CD4-positive, alpha-beta memory T cell (primary cell): ENCODE measurements at regions not wholly inside any gene's neighbourhood (a gene's known extent, or its start where the extent isn't known, plus 50 kb on each side); places are given as distances from the start of the nearest gene placed in this dataset.

Experiments
- CTCF ChIA-PET: fragments of 350-600 bp; sonication (Branson Sonifier 250); formaldehyde crosslinking; loops from one replicate; lab custom pipeline; 2021; ENCODE audit warnings: inconsistent platforms; ENCODE audit not compliant: partially characterized antibody; lab: Charles Lee
- POLR2A ChIA-PET: fragments of 350-600 bp; sonication (Branson Sonifier 250); formaldehyde crosslinking; loops from one replicate; lab custom pipeline; 2021; ENCODE audit not compliant: partially characterized antibody; lab: Charles Lee
- DNase-seq, 5 donors: peaks; one replicate each; pipeline versions ENCODE4 v3.0.0 to v3.0.0-alpha.2; 2020 to 2022; ENCODE audit warnings: mixed read lengths in 1 of 5
- H3K27ac ChIP-seq: one replicate; pipeline ENCODE4 v1.7.0; 2013; ENCODE audit warnings: low read depth, low read length
- H3K27me3 ChIP-seq: 2 replicates; pipeline ENCODE4 v1.7.0; 2013; ENCODE audit warnings: mild to moderate bottlenecking, low read length, moderate library complexity; ENCODE audit not compliant: insufficient read depth
- H3K36me3 ChIP-seq: 2 replicates; pipeline ENCODE4 v1.7.0; 2013; ENCODE audit warnings: mild to moderate bottlenecking, low read length, moderate library complexity; ENCODE audit not compliant: insufficient read depth
- H3K4me1 ChIP-seq: 2 replicates; pipeline ENCODE4 v1.7.0; 2013; ENCODE audit warnings: mild to moderate bottlenecking, low read length, moderate library complexity; ENCODE audit not compliant: insufficient read depth
- H3K4me3 ChIP-seq, 2 donors: one replicate each; pipeline ENCODE4 v1.7.0; 2013; ENCODE audit warnings: low read length in 2 of 2, mild to moderate bottlenecking in 1 of 2
- H3K9me3 ChIP-seq, 2 donors: one replicate each; pipeline ENCODE4 v1.7.0; 2013; ENCODE audit warnings: low read length in 2 of 2, control low read depth in 1 of 2; ENCODE audit not compliant: control insufficient read depth in 1 of 2
- H3K27ac Mint-ChIP-seq, 7 donors: one replicate each; pipeline ENCODE4 v1.8.0; 2020 to 2021; ENCODE audit warnings: mixed read lengths in 7 of 7, mild to moderate bottlenecking in 6 of 7, inconsistent platforms in 3 of 7, moderate library complexity in 3 of 7
- H3K27me3 Mint-ChIP-seq, 2 donors: one replicate each; pipeline ENCODE4 v1.8.0; 2020 to 2021; ENCODE audit warnings: mixed read lengths in 2 of 2
- H3K36me3 Mint-ChIP-seq, 2 donors: one replicate each; pipeline ENCODE4 v1.8.0; 2020 to 2021; ENCODE audit warnings: mixed read lengths in 2 of 2, inconsistent platforms in 1 of 2, mild to moderate bottlenecking in 1 of 2
- H3K4me1 Mint-ChIP-seq, 4 donors: one replicate each; pipeline ENCODE4 v1.8.0; 2020 to 2021; ENCODE audit warnings: mixed read lengths in 4 of 4, mild to moderate bottlenecking in 1 of 4
- H3K4me3 Mint-ChIP-seq, 8 donors: one replicate each; pipeline ENCODE4 v1.8.0; 2020 to 2021; ENCODE audit warnings: mixed read lengths in 8 of 8, mild to moderate bottlenecking in 7 of 8, moderate library complexity in 6 of 8, inconsistent platforms in 3 of 8
- H3K9me3 Mint-ChIP-seq, 8 donors: one replicate each; pipeline ENCODE4 v1.8.0; 2020 to 2021; ENCODE audit warnings: mixed read lengths in 8 of 8, mild to moderate bottlenecking in 5 of 8, inconsistent platforms in 3 of 8, moderate library complexity in 1 of 8
- intact Hi-C: fragments of 100-400 bp; cut with micrococcal nuclease; formaldehyde crosslinking; loops from one replicate; pipeline ENCODE4 v1.15.1; 2023

GRCh38 chr13:42706286-42706685 lies 75.1 kb upstream of the FAM216B start:
- H3K36me3 ChIP-seq = no peaks in the 10 kb centered on the region
- no peaks in the 10 kb centered on the region for H3K4me1 ChIP-seq
- intact Hi-C loops = no loop called here
- no peak overlapping the region for H3K4me3 ChIP-seq
- ChIA-PET POLR2A (no interaction called here), CTCF (no interaction called here)
- peaks cover 7 to 8% of the 10 kb centered on the region in 2 donors for H3K27me3 Mint-ChIP-seq
- DNase-seq = no peak
- H3K36me3 Mint-ChIP-seq = no peaks in the 10 kb centered on the region
- H3K9me3 Mint-ChIP-seq = no peaks in the 10 kb centered on the region
- no peak overlapping the region for H3K27ac Mint-ChIP-seq
- no peaks in the 10 kb centered on the region for H3K4me1 Mint-ChIP-seq
- H3K27me3 ChIP-seq = no peaks in the 10 kb centered on the region
- no peak overlapping the region for H3K4me3 Mint-ChIP-seq
- H3K27ac ChIP-seq = no peak overlapping the region
- no peaks in the 10 kb centered on the region for H3K9me3 ChIP-seq

- POLR2A ChIA-PET = no interaction called here
- no peaks in the 10 kb centered on the region for H3K36me3 ChIP-seq
- DNase-seq = no peak
- Mint-ChIP-seq H3K9me3 (no peaks in the 10 kb centered on the region), H3K27ac (no peak overlapping the region), H3K4me3 (no peak overlapping the region), H3K4me1 (no peaks in the 10 kb centered on the region), H3K36me3 (no peaks in the 10 kb centered on the region), H3K27me3 (peaks cover 7 to 8% of the 10 kb centered on the region in 2 donors)
- intact Hi-C loops = no loop called here
- no peak overlapping the region for H3K4me3 ChIP-seq
- CTCF ChIA-PET = no interaction called here
- no peak overlapping the region for H3K27ac ChIP-seq
- no peaks in the 10 kb centered on the region for H3K9me3 ChIP-seq
- H3K4me1 ChIP-seq = no peaks in the 10 kb centered on the region
- no peaks in the 10 kb centered on the region for H3K27me3 ChIP-seq
Measured at GRCh38 chr13:42707048-42707447, 74.3 kb upstream of the FAM216B start.

- no peak overlapping the region for H3K4me3 ChIP-seq
- H3K4me1 ChIP-seq = no peaks in the 10 kb centered on the region
- POLR2A ChIA-PET = no interaction called here
- no peaks in the 10 kb centered on the region for H3K36me3 Mint-ChIP-seq
- H3K4me3 Mint-ChIP-seq = no peak overlapping the region
- H3K27me3 Mint-ChIP-seq = peaks cover 7% of the 10 kb centered on the region in 2 donors
- H3K27me3 ChIP-seq = no peaks in the 10 kb centered on the region
- H3K27ac ChIP-seq = no peak overlapping the region
- H3K9me3 Mint-ChIP-seq = peaks cover 0 to 2% (median 0%) of the 10 kb centered on the region in 8 donors
- no peak overlapping the region for H3K27ac Mint-ChIP-seq
- H3K36me3 ChIP-seq = no peaks in the 10 kb centered on the region
- intact Hi-C loops = no loop called here
- DNase-seq = no peak
- CTCF ChIA-PET = no interaction called here
- no peaks in the 10 kb centered on the region for H3K9me3 ChIP-seq
- H3K4me1 Mint-ChIP-seq = no peaks in the 10 kb centered on the region
Measured at GRCh38 chr13:42707586-42707985, 73.8 kb upstream of the FAM216B start.

GRCh38 chr13:42708391-42708790 lies 73.0 kb upstream of the FAM216B start:
- POLR2A ChIA-PET = no interaction called here
- H3K4me1 ChIP-seq = no peaks in the 10 kb centered on the region

GRCh38 chr13:42709276-42709675 lies 72.1 kb upstream of the FAM216B start:
- Mint-ChIP-seq H3K4me3 (no peak overlapping the region), H3K36me3 (no peaks in the 10 kb centered on the region), H3K27me3 (peaks cover 6 to 7% of the 10 kb centered on the region in 2 donors), H3K27ac (no peak overlapping the region), H3K4me1 (no peaks in the 10 kb centered on the region), H3K9me3 (peaks cover 0 to 2% (median 0%) of the 10 kb centered on the region in 8 donors)
- Histone ChIP-seq H3K36me3 (no peaks in the 10 kb centered on the region), H3K4me1 (no peaks in the 10 kb centered on the region), H3K4me3 (no peak overlapping the region), H3K27ac (no peak overlapping the region), H3K9me3 (no peaks in the 10 kb centered on the region), H3K27me3 (no peaks in the 10 kb centered on the region)
- CTCF ChIA-PET = no interaction called here
- no peak for DNase-seq
- intact Hi-C loops = no loop called here
- POLR2A ChIA-PET = no interaction called here

More at GRCh38 chr13:42708391-42708790, 73.0 kb upstream of the FAM216B start:
- no peaks in the 10 kb centered on the region for H3K27me3 ChIP-seq
- intact Hi-C loops = no loop called here
- H3K27me3 Mint-ChIP-seq = peaks cover 6 to 7% of the 10 kb centered on the region in 2 donors
- H3K27ac ChIP-seq = no peak overlapping the region
- H3K4me1 Mint-ChIP-seq = no peaks in the 10 kb centered on the region
- no peak overlapping the region for H3K4me3 ChIP-seq
- no peak for DNase-seq
- H3K4me3 Mint-ChIP-seq = no peak overlapping the region
- CTCF ChIA-PET = no interaction called here
- H3K9me3 ChIP-seq = no peaks in the 10 kb centered on the region
- peaks cover 0 to 2% (median 0%) of the 10 kb centered on the region in 8 donors for H3K9me3 Mint-ChIP-seq
- H3K27ac Mint-ChIP-seq = no peak overlapping the region
- no peaks in the 10 kb centered on the region for H3K36me3 ChIP-seq
- no peaks in the 10 kb centered on the region for H3K36me3 Mint-ChIP-seq

- Histone ChIP-seq H3K9me3 (no peaks in the 10 kb centered on the region), H3K27me3 (no peaks in the 10 kb centered on the region), H3K36me3 (no peaks in the 10 kb centered on the region), H3K4me1 (no peaks in the 10 kb centered on the region), H3K27ac (no peak overlapping the region), H3K4me3 (no peak overlapping the region)
- DNase-seq = no peak
- no peak overlapping the region for H3K4me3 Mint-ChIP-seq
- H3K27me3 Mint-ChIP-seq = peaks cover 7 to 10% of the 10 kb centered on the region in 2 donors
- H3K36me3 Mint-ChIP-seq = no peaks in the 10 kb centered on the region
- ChIA-PET CTCF (no interaction called here), POLR2A (no interaction called here)
- H3K9me3 Mint-ChIP-seq = peaks cover 0 to 3% (median 0%) of the 10 kb centered on the region in 8 donors
- intact Hi-C loops = no loop called here
- no peaks in the 10 kb centered on the region for H3K4me1 Mint-ChIP-seq
- no peak overlapping the region for H3K27ac Mint-ChIP-seq
Measured at GRCh38 chr13:42715909-42716308, 65.5 kb upstream of the FAM216B start.

- no peaks in the 10 kb centered on the region for H3K36me3 ChIP-seq
- peaks cover 7 to 10% of the 10 kb centered on the region in 2 donors for H3K27me3 Mint-ChIP-seq
- intact Hi-C loops = no loop called here
- no peak for DNase-seq
- no peaks in the 10 kb centered on the region for H3K36me3 Mint-ChIP-seq
- no peaks in the 10 kb centered on the region for H3K4me1 Mint-ChIP-seq
- H3K4me3 Mint-ChIP-seq = no peak overlapping the region
- peaks cover 0 to 3% (median 0%) of the 10 kb centered on the region in 8 donors for H3K9me3 Mint-ChIP-seq
- no peaks in the 10 kb centered on the region for H3K9me3 ChIP-seq
- no peaks in the 10 kb centered on the region for H3K27me3 ChIP-seq
- POLR2A ChIA-PET = no interaction called here
- H3K27ac Mint-ChIP-seq = no peak overlapping the region
- CTCF ChIA-PET = no interaction called here
- no peak overlapping the region for H3K27ac ChIP-seq
- H3K4me1 ChIP-seq = no peaks in the 10 kb centered on the region
- no peak overlapping the region for H3K4me3 ChIP-seq
Measured at GRCh38 chr13:42717176-42717575, 64.2 kb upstream of the FAM216B start.
